ENCODE measurements at regions not wholly inside any gene's neighbourhood (a gene's known extent, or its start where the extent isn't known, plus 50 kb on each side); places are given as distances from the start of the nearest gene placed in this dataset.
A peak's percentile ranks its signal among the peaks of the same experiment; 100 is the strongest.

- H3K36me3 ChIP-seq (ENCODE audit: control insufficient read depth, insufficient read depth, low read length): no peaks in the 10 kb centered on the region
- no peak for TF ChIP-seq CTCF (IDR thresholded peaks at IDR 0.05; ENCODE audit: insufficient read depth, low read depth, low read length)
- ChIA-PET CTCF (interaction anchor here (0.9 to 1.4 kb wide), 5 partner anchors 9 to 81 kb away, joined by 3 to 5 read pairs (median 3); no protein-coding TSS in a partner anchor), POLR2A (no interaction called here)
- no peak overlapping the region for H3K4me3 ChIP-seq (ENCODE audit: low read depth, low read length)
- peak; percentile 77 for DNase-seq (ENCODE audit: low read depth)
- no peaks in the 10 kb centered on the region for H3K27me3 ChIP-seq (ENCODE audit: control insufficient read depth, insufficient read depth, low read length)
These were observed 239.6 kb downstream of the MREG start for GRCh38 chr2:215773728-215774127.

GRCh38 chr2:215772634-215773563, 240.5 kb downstream of the MREG start:
- no peaks in the 10 kb centered on the region for H3K36me3 ChIP-seq (ENCODE audit: control insufficient read depth, insufficient read depth, low read length)
- no peak overlapping the region for H3K4me3 ChIP-seq (ENCODE audit: low read depth, low read length)
- ChIA-PET POLR2A (no interaction called here), CTCF (interaction anchor here (0.6 to 1.4 kb wide), 4 partner anchors 9 to 243 kb away, joined by 3 to 5 read pairs (median 3); no protein-coding TSS in a partner anchor)
- TF ChIP-seq CTCF (IDR thresholded peaks at IDR 0.05; ENCODE audit: insufficient read depth, low read depth, low read length): no peak
- DNase-seq (ENCODE audit: low read depth): no peak
- H3K27me3 ChIP-seq (ENCODE audit: control insufficient read depth, insufficient read depth, low read length): no peaks in the 10 kb centered on the region

- no peaks in the 10 kb centered on the region for H3K27me3 ChIP-seq (ENCODE audit: control insufficient read depth, insufficient read depth, low read length)
- CTCF ChIA-PET: interaction anchor here (0.6 kb wide), 1 partner anchor 243 kb away, joined by 3 read pairs; no protein-coding TSS in a partner anchor
- TF ChIP-seq CTCF (IDR thresholded peaks at IDR 0.05; ENCODE audit: insufficient read depth, low read depth, low read length): no peak
- POLR2A ChIA-PET: no interaction called here
- no peak for DNase-seq (ENCODE audit: low read depth)
- no peaks in the 10 kb centered on the region for H3K36me3 ChIP-seq (ENCODE audit: control insufficient read depth, insufficient read depth, low read length)
- no peak overlapping the region for H3K4me3 ChIP-seq (ENCODE audit: low read depth, low read length)
These were observed 241.3 kb downstream of the MREG start for GRCh38 chr2:215772003-215772402.

- no peak for TF ChIP-seq CTCF (IDR thresholded peaks at IDR 0.05; ENCODE audit: insufficient read depth, low read depth, low read length)
- Histone ChIP-seq H3K4me3 (ENCODE audit: low read depth, low read length) (no peak overlapping the region), H3K27me3 (ENCODE audit: control insufficient read depth, insufficient read depth, low read length) (no peaks in the 10 kb centered on the region), H3K36me3 (ENCODE audit: control insufficient read depth, insufficient read depth, low read length) (no peaks in the 10 kb centered on the region)
- DNase-seq (ENCODE audit: low read depth): no peak
- CTCF ChIA-PET: no interaction called here
- POLR2A ChIA-PET: no interaction called here
These were observed 242.1 kb downstream of the MREG start for GRCh38 chr2:215771241-215771640.

GRCh38 chr2:215770668-215771067, 242.7 kb downstream of the MREG start:
- ChIA-PET POLR2A (no interaction called here), CTCF (no interaction called here)
- Histone ChIP-seq H3K27me3 (ENCODE audit: control insufficient read depth, insufficient read depth, low read length) (no peaks in the 10 kb centered on the region), H3K36me3 (ENCODE audit: control insufficient read depth, insufficient read depth, low read length) (no peaks in the 10 kb centered on the region), H3K4me3 (ENCODE audit: low read depth, low read length) (no peak overlapping the region)
- DNase-seq (ENCODE audit: low read depth): no peak
- TF ChIP-seq CTCF (IDR thresholded peaks at IDR 0.05; ENCODE audit: insufficient read depth, low read depth, low read length): no peak

Data from BJ (cell line).